GM23248 (cell line): ENCODE measurements at regions not wholly inside any gene's neighbourhood (a gene's known extent, or its start where the extent isn't known, plus 50 kb on each side); places are given as distances from the start of the nearest gene placed in this dataset.

Experiments
- DNase-seq: peaks from one replicate; pipeline ENCODE4 v3.0.0-alpha.2; 2015
- H2AFZ ChIP-seq: fragments of 200-600 bp; sonication (generic); 2 replicates; pipeline ENCODE4 v1.6.1; 2016; ENCODE audit warnings: antibody characterized with exemption
- H3F3A ChIP-seq: fragments of 200-600 bp; sonication (generic); 2 replicates; pipeline ENCODE4 v1.6.1; 2016; ENCODE audit warnings: mild to moderate bottlenecking, antibody characterized with exemption, mixed run types; ENCODE audit not compliant: insufficient read depth
- H3K27ac ChIP-seq: fragments of 200-600 bp; sonication (generic); 2 replicates; pipeline ENCODE4 v1.5.1; 2016; ENCODE audit warnings: mild to moderate bottlenecking
- H3K27me3 ChIP-seq: fragments of 200-600 bp; sonication (generic); replicated peaks from 2 replicates; pipeline ENCODE4 v1.6.1; 2016; ENCODE audit warnings: mild to moderate bottlenecking; ENCODE audit not compliant: insufficient read depth
- H3K36me3 ChIP-seq: fragments of 200-600 bp; sonication (generic); 2 replicates; pipeline ENCODE4 v1.6.1; 2016; ENCODE audit warnings: low read depth, mild to moderate bottlenecking
- H3K4me1 ChIP-seq: fragments of 200-600 bp; sonication (generic); 2 replicates; pipeline ENCODE4 v1.6.1; 2016; ENCODE audit warnings: mild to moderate bottlenecking; ENCODE audit not compliant: insufficient read depth
- H3K4me2 ChIP-seq: fragments of 200-600 bp; sonication (generic); one replicate; pipeline ENCODE4 v1.6.1; 2016; ENCODE audit warnings: mild to moderate bottlenecking; ENCODE audit not compliant: unreplicated experiment
- H3K4me3 ChIP-seq: fragments of 200-600 bp; sonication (generic); 2 replicates; pipeline ENCODE4 v1.5.1; 2016; ENCODE audit warnings: mild to moderate bottlenecking
- H3K79me2 ChIP-seq: fragments of 200-600 bp; sonication (generic); 2 replicates; pipeline ENCODE4 v1.6.1; 2016; ENCODE audit warnings: mild to moderate bottlenecking; ENCODE audit not compliant: insufficient read depth
- H3K9ac ChIP-seq: fragments of 200-600 bp; sonication (generic); 2 replicates; pipeline ENCODE4 v1.6.1; 2016; ENCODE audit warnings: mild to moderate bottlenecking
- H3K9me2 ChIP-seq: fragments of 200-600 bp; sonication (generic); 2 replicates; pipeline ENCODE4 v1.6.1; 2016; ENCODE audit warnings: mixed run types, mild to moderate bottlenecking, moderate library complexity; ENCODE audit not compliant: insufficient read depth
- H3K9me3 ChIP-seq: fragments of 200-600 bp; sonication (generic); one replicate; pipeline ENCODE4 v1.6.1; 2017; ENCODE audit warnings: low read depth
- H4K20me1 ChIP-seq: fragments of 200-600 bp; sonication (generic); 2 replicates; pipeline ENCODE4 v1.6.0; 2016; ENCODE audit not compliant: insufficient read depth
- EZH2 ChIP-seq: fragments of 200-600 bp; sonication (generic); IDR thresholded peaks from 2 replicates; pipeline ENCODE4 v1.6.1; 2018; ENCODE audit warnings: antibody characterized with exemption, mild to moderate bottlenecking; ENCODE audit not compliant: insufficient read depth, poor library complexity, severe bottlenecking
- EZH2phosphoT487 ChIP-seq: fragments of 200-600 bp; sonication (generic); IDR thresholded peaks from 2 replicates; pipeline ENCODE4 v1.6.1; 2018; ENCODE audit warnings: antibody characterized with exemption, moderate library complexity, mild to moderate bottlenecking, low read depth; ENCODE audit not compliant: insufficient read depth
- WGBS, 2 experiments: methylation state at CpG; one replicate each; pipeline ENCODE4 v1.1.6; 2015 to 2017; ENCODE audit warnings: low lambda C conversion rate in 2 of 2, low coverage in 1 of 2; ENCODE audit errors: missing lambda C conversion rate in 2 of 2; 5-methylcytosine and 5-hydroxymethylcytosine counted together
- in situ Hi-C: fragments of 300-500 bp; cut with MboI; formaldehyde crosslinking; loops from 2 replicates; pipeline ENCODE4 v1.15.0; 2020

- H3K79me2 ChIP-seq: no peaks in the 10 kb centered on the region
- no peaks in the 10 kb centered on the region for H3K9me2 ChIP-seq
- no peak for TF ChIP-seq EZH2phosphoT487
- no peak for TF ChIP-seq EZH2
- no peak overlapping the region for H3K4me2 ChIP-seq
- no peaks in the 10 kb centered on the region for H3K4me1 ChIP-seq
- H4K20me1 ChIP-seq: no peaks in the 10 kb centered on the region
- WGBS, 2 experiments: 46 to 57% methylated on average over 19 to 23 of the region's 23 CpGs
- H3K9ac ChIP-seq: no peak overlapping the region
- DNase-seq: no peak
- H3K27ac ChIP-seq: no peak overlapping the region
- H2AFZ ChIP-seq: no peak overlapping the region
- no peaks in the 10 kb centered on the region for H3K9me3 ChIP-seq
- H3K36me3 ChIP-seq: no peaks in the 10 kb centered on the region
- in situ Hi-C loops: no loop called here
- H3F3A ChIP-seq: no peaks in the 10 kb centered on the region
- H3K27me3 ChIP-seq: peaks cover 52% of the 10 kb centered on the region
- no peak overlapping the region for H3K4me3 ChIP-seq
Measured at GRCh38 chr9:131791542-131792254, 51.8 kb upstream of the RAPGEF1 start.
